Choroid plexus epithelial cell (primary cell): ENCODE measurements at regions not wholly inside any gene's neighbourhood (a gene's known extent, or its start where the extent isn't known, plus 50 kb on each side); places are given as distances from the start of the nearest gene placed in this dataset.
"Not testable (repeated sequence)": the region's sequence is repeated elsewhere in the genome, so short reads cannot be mapped to it uniquely, and the experiment has no call there.

Source experiments
- DNase-seq: peaks from one replicate; pipeline ENCODE4 v3.0.0-alpha.2; 2010; ENCODE audit warnings: low read depth
- H3K4me3 ChIP-seq: 2 replicates; pipeline ENCODE4 v1.5.1; 2011; ENCODE audit warnings: low read depth, mild to moderate bottlenecking, control low read depth, low read length, moderate library complexity
- TF ChIP-seq, protein P1 (sequence below): conservative IDR thresholded peaks from 2 replicates; pipeline ENCODE4 v1.5.1; 2011; ENCODE audit warnings: low read depth, mild to moderate bottlenecking, control low read depth, inconsistent platforms, low read length, moderate library complexity

- no peak overlapping the region for H3K4me3 ChIP-seq
- TF ChIP-seq, protein P1, sequence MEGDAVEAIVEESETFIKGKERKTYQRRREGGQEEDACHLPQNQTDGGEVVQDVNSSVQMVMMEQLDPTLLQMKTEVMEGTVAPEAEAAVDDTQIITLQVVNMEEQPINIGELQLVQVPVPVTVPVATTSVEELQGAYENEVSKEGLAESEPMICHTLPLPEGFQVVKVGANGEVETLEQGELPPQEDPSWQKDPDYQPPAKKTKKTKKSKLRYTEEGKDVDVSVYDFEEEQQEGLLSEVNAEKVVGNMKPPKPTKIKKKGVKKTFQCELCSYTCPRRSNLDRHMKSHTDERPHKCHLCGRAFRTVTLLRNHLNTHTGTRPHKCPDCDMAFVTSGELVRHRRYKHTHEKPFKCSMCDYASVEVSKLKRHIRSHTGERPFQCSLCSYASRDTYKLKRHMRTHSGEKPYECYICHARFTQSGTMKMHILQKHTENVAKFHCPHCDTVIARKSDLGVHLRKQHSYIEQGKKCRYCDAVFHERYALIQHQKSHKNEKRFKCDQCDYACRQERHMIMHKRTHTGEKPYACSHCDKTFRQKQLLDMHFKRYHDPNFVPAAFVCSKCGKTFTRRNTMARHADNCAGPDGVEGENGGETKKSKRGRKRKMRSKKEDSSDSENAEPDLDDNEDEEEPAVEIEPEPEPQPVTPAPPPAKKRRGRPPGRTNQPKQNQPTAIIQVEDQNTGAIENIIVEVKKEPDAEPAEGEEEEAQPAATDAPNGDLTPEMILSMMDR, result no peak
- no peak for DNase-seq
These were observed 120.4 kb upstream of the PDE7B start for GRCh38 chr6:135731116-135731515.

GRCh38 chr6:135736351-135736750 lies 115.2 kb upstream of the PDE7B start:
- DNase-seq, H3K4me3 ChIP-seq: not testable (repeated sequence)

GRCh38 chr6:135738636-135739035 lies 112.9 kb upstream of the PDE7B start:
- peak; percentile 38 for DNase-seq
- H3K4me3 ChIP-seq, result no peak overlapping the region
- TF ChIP-seq, protein P1, result no peak

- TF ChIP-seq, protein P1, result no peak
- peak; percentile 86 for DNase-seq
- peak overlapping the region; percentile 47 for H3K4me3 ChIP-seq
These were observed 112.2 kb upstream of the PDE7B start for GRCh38 chr6:135739288-135739687.

GRCh38 chr6:135740580-135740979 lies 110.9 kb upstream of the PDE7B start:
- TF ChIP-seq, protein P1, result no peak
- H3K4me3 ChIP-seq, result no peak overlapping the region
- DNase-seq, result no peak

GRCh38 chr6:135743476-135743875 lies 108.0 kb upstream of the PDE7B start:
- no peak for DNase-seq
- H3K4me3 ChIP-seq, result no peak overlapping the region
- TF ChIP-seq, protein P1, result no peak

GRCh38 chr6:135748189-135748588 lies 103.3 kb upstream of the PDE7B start:
- no peak overlapping the region for H3K4me3 ChIP-seq
- no peak for DNase-seq
- TF ChIP-seq, protein P1, result no peak

DNA sequence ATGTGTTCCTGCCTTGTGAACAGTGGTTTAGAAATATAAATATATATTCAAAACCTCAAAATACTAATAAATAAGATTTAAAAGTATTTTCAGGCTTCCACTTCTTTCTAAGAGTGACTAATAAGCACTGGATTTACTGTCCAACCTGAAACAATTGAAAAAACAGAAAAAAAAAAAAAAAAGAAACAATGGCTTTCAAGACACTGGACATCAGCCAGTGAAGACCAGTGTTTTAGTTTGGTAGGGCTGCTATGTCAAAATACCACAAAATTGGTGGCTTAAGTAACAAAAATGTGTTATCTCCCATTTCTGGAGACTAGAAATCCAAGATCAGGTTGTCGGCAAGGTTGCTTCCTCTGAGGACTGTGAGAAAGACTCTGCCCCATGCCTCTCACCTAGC lies 101.4 kb upstream of the PDE7B start:
- no peak overlapping the region for H3K4me3 ChIP-seq
- TF ChIP-seq, protein P1, result no peak
- no peak for DNase-seq
